CD8-positive, alpha-beta memory T cell (primary cell): ENCODE measurements at regions not wholly inside any gene's neighbourhood (a gene's known extent, or its start where the extent isn't known, plus 50 kb on each side); places are given as distances from the start of the nearest gene placed in this dataset.

Experiments
- CTCF ChIA-PET: fragments of 350-600 bp; sonication (Branson Sonifier 250); formaldehyde crosslinking; loops from one replicate; lab custom pipeline; 2021; ENCODE audit warnings: antibody characterized with exemption; lab: Charles Lee
- POLR2A ChIA-PET: fragments of 350-600 bp; sonication (Branson Sonifier 250); formaldehyde crosslinking; loops from one replicate; lab custom pipeline; 2021; ENCODE audit warnings: antibody characterized with exemption; lab: Charles Lee
- DNase-seq, 5 donors: peaks; one replicate each; pipeline versions ENCODE4 v3.0.0 to v3.0.0-alpha.2; 2020 to 2022; ENCODE audit warnings: mixed read lengths in 1 of 5
- H3K27ac ChIP-seq: one replicate; pipeline ENCODE4 v1.7.0; 2013; ENCODE audit warnings: low read depth, mild to moderate bottlenecking, low read length, moderate library complexity
- H3K27me3 ChIP-seq: 2 replicates; pipeline ENCODE4 v1.7.0; 2013; ENCODE audit warnings: low read length, mild to moderate bottlenecking; ENCODE audit not compliant: insufficient read depth, poor library complexity, severe bottlenecking
- H3K36me3 ChIP-seq: 2 replicates; pipeline ENCODE4 v1.7.0; 2013; ENCODE audit warnings: mild to moderate bottlenecking, low read length, moderate library complexity; ENCODE audit not compliant: insufficient read depth
- H3K4me1 ChIP-seq: 2 replicates; pipeline ENCODE4 v1.7.0; 2013; ENCODE audit warnings: mild to moderate bottlenecking, low read length, moderate library complexity; ENCODE audit not compliant: insufficient read depth
- H3K4me3 ChIP-seq: 2 replicates; pipeline ENCODE4 v1.7.0; 2013; ENCODE audit warnings: mild to moderate bottlenecking, low read length
- H3K9me3 ChIP-seq: 2 replicates; pipeline ENCODE4 v1.7.0; 2013; ENCODE audit warnings: mild to moderate bottlenecking, low read length
- H3K27ac Mint-ChIP-seq, 8 donors: one replicate each; pipeline ENCODE4 v1.8.0; 2020 to 2021; ENCODE audit warnings: mixed read lengths in 8 of 8, mild to moderate bottlenecking in 6 of 8, inconsistent platforms in 3 of 8, moderate library complexity in 3 of 8
- H3K27me3 Mint-ChIP-seq, 2 donors: one replicate each; pipeline ENCODE4 v1.8.0; 2020 to 2021; ENCODE audit warnings: mixed read lengths in 2 of 2, mild to moderate bottlenecking in 1 of 2, moderate library complexity in 1 of 2
- H3K36me3 Mint-ChIP-seq, 3 donors: one replicate each; pipeline ENCODE4 v1.8.0; 2020 to 2021; ENCODE audit warnings: mixed read lengths in 3 of 3, inconsistent platforms in 1 of 3, mild to moderate bottlenecking in 1 of 3
- H3K4me1 Mint-ChIP-seq, 3 donors: one replicate each; pipeline ENCODE4 v1.8.0; 2020 to 2021; ENCODE audit warnings: mixed read lengths in 3 of 3, inconsistent platforms in 1 of 3, mild to moderate bottlenecking in 1 of 3
- H3K4me3 Mint-ChIP-seq, 7 donors: one replicate each; pipeline ENCODE4 v1.8.0; 2020 to 2021; ENCODE audit warnings: mixed read lengths in 7 of 7, mild to moderate bottlenecking in 6 of 7, moderate library complexity in 4 of 7, inconsistent platforms in 2 of 7
- H3K9me3 Mint-ChIP-seq, 5 donors: one replicate each; pipeline ENCODE4 v1.8.0; 2020 to 2022; ENCODE audit warnings: mixed read lengths in 5 of 5, mild to moderate bottlenecking in 3 of 5, moderate library complexity in 2 of 5, inconsistent platforms in 1 of 5

- no peak for DNase-seq
- Histone ChIP-seq H3K9me3 (no peaks in the 10 kb centered on the region), H3K4me3 (no peak overlapping the region), H3K4me1 (no peaks in the 10 kb centered on the region), H3K27me3 (no peaks in the 10 kb centered on the region), H3K36me3 (no peaks in the 10 kb centered on the region), H3K27ac (no peak overlapping the region)
- Mint-ChIP-seq H3K27me3 (peaks cover 0 to 6% of the 10 kb centered on the region in 2 donors), H3K27ac (no peak overlapping the region), H3K4me1 (no peaks in the 10 kb centered on the region), H3K4me3 (no peak overlapping the region), H3K9me3 (peaks cover 0 to 2% (median 0%) of the 10 kb centered on the region in 5 donors), H3K36me3 (no peaks in the 10 kb centered on the region)
- CTCF ChIA-PET = interaction anchor here (0.7 kb wide), 1 partner anchor 1653 kb away, joined by 3 read pairs; no protein-coding TSS in a partner anchor
- POLR2A ChIA-PET = no interaction called here
These were observed 69.3 kb upstream of the LDB2 start for GRCh38 chr4:16967722-16968121.

- no peaks in the 10 kb centered on the region for H3K9me3 ChIP-seq
- no peak overlapping the region for H3K27ac ChIP-seq
- ChIA-PET POLR2A (no interaction called here), CTCF (no interaction called here)
- no peaks in the 10 kb centered on the region for H3K4me1 Mint-ChIP-seq
- no peaks in the 10 kb centered on the region for H3K36me3 ChIP-seq
- H3K27me3 ChIP-seq = no peaks in the 10 kb centered on the region
- no peaks in the 10 kb centered on the region for H3K4me1 ChIP-seq
- no peaks in the 10 kb centered on the region for H3K36me3 Mint-ChIP-seq
- no peak overlapping the region for H3K4me3 ChIP-seq
- H3K27me3 Mint-ChIP-seq = peaks cover 0 to 12% of the 10 kb centered on the region in 2 donors
- DNase-seq = no peak
- peaks cover 0 to 8% (median 5%) of the 10 kb centered on the region in 5 donors for H3K9me3 Mint-ChIP-seq
- H3K4me3 Mint-ChIP-seq = peak overlapping the region in 1 of 7 donors; percentile 16
- H3K27ac Mint-ChIP-seq = peak overlapping the region in 1 of 8 donors; percentile 58
These were observed 60.9 kb upstream of the LDB2 start for GRCh38 chr4:16959305-16959704.

GRCh38 chr4:16952896-16953630 lies 54.6 kb upstream of the LDB2 start:
- no peak overlapping the region for H3K4me3 Mint-ChIP-seq
- no peaks in the 10 kb centered on the region for H3K36me3 ChIP-seq
- no peaks in the 10 kb centered on the region for H3K27me3 ChIP-seq
- no peak for DNase-seq
- ChIA-PET POLR2A (no interaction called here), CTCF (no interaction called here)
- no peaks in the 10 kb centered on the region for H3K4me1 Mint-ChIP-seq
- H3K27ac Mint-ChIP-seq = no peak overlapping the region
- H3K4me3 ChIP-seq = no peak overlapping the region
- H3K9me3 Mint-ChIP-seq = peaks cover 6 to 13% (median 8%) of the 10 kb centered on the region in 5 donors
- no peaks in the 10 kb centered on the region for H3K4me1 ChIP-seq
- no peak overlapping the region for H3K27ac ChIP-seq
- H3K9me3 ChIP-seq = no peaks in the 10 kb centered on the region
- H3K27me3 Mint-ChIP-seq = peaks cover 0 to 8% of the 10 kb centered on the region in 2 donors
- no peaks in the 10 kb centered on the region for H3K36me3 Mint-ChIP-seq

- Mint-ChIP-seq H3K27ac (no peak overlapping the region), H3K4me1 (no peaks in the 10 kb centered on the region), H3K27me3 (peaks cover 0 to 8% of the 10 kb centered on the region in 2 donors), H3K9me3 (peaks cover 6 to 13% (median 8%) of the 10 kb centered on the region in 5 donors), H3K4me3 (no peak overlapping the region), H3K36me3 (no peaks in the 10 kb centered on the region)
- Histone ChIP-seq H3K36me3 (no peaks in the 10 kb centered on the region), H3K27me3 (no peaks in the 10 kb centered on the region), H3K27ac (no peak overlapping the region), H3K4me1 (no peaks in the 10 kb centered on the region), H3K9me3 (no peaks in the 10 kb centered on the region), H3K4me3 (no peak overlapping the region)
- ChIA-PET POLR2A (no interaction called here), CTCF (no interaction called here)
- no peak for DNase-seq
These were observed 54.0 kb upstream of the LDB2 start for GRCh38 chr4:16952462-16952871.
